H1 (cell line): ENCODE measurements at regions not wholly inside any gene's neighbourhood (a gene's known extent, or its start where the extent isn't known, plus 50 kb on each side); places are given as distances from the start of the nearest gene placed in this dataset.
A peak's percentile ranks its signal among the peaks of the same experiment; 100 is the strongest.

Source experiments
- CTCF ChIA-PET: fragments of 300-600 bp; sonication (Branson Sonifier 250); formaldehyde crosslinking; loops from one replicate; lab custom pipeline; 2021; ENCODE audit not compliant: partially characterized antibody; lab: Charles Lee
- POLR2A ChIA-PET: fragments of 300-600 bp; sonication (Branson Sonifier 250); formaldehyde crosslinking; loops from one replicate; lab custom pipeline; 2021; ENCODE audit warnings: inconsistent platforms; ENCODE audit not compliant: partially characterized antibody; lab: Charles Lee
- DNase-seq, 2 experiments: peaks; one replicate each; pipeline versions ENCODE4 v3.0.0 to v3.0.0-alpha.2; 2010 to 2022; ENCODE audit warnings: low spot score in 2 of 2, low read depth in 1 of 2, mixed read lengths in 1 of 2
- FAIRE-seq: peaks from 2 replicates; lab custom pipeline; 2011; peaks lifted over from hg19 to GRCh38; lab: Jason Lieb, UNC
- H2AFZ ChIP-seq: 2 replicates; pipeline ENCODE4 v1.8.1; 2012; ENCODE audit warnings: low read length, inconsistent platforms
- H2AK5ac ChIP-seq: 2 replicates; pipeline ENCODE4 v1.6.1; 2013; ENCODE audit warnings: low read depth, low read length
- H2BK120ac ChIP-seq: replicated peaks from 2 replicates; pipeline ENCODE3; 2013; ENCODE audit warnings: low read depth, low read length, inconsistent platforms
- H2BK12ac ChIP-seq: 2 replicates; pipeline ENCODE4 v1.6.1; 2013; ENCODE audit warnings: low read depth, low read length
- H2BK15ac ChIP-seq: 2 replicates; pipeline ENCODE4 v1.6.1; 2013; ENCODE audit warnings: low read length
- H2BK20ac ChIP-seq: 2 replicates; pipeline ENCODE4 v1.6.1; 2013; ENCODE audit warnings: low read length
- H2BK5ac ChIP-seq: 2 replicates; pipeline ENCODE4 v1.6.1; 2013; ENCODE audit warnings: low read depth, low read length
- H3K14ac ChIP-seq: 2 replicates; pipeline ENCODE4 v1.6.1; 2013; ENCODE audit warnings: inconsistent platforms; ENCODE audit not compliant: insufficient read length
- H3K18ac ChIP-seq: 2 replicates; pipeline ENCODE4 v1.6.1; 2013; ENCODE audit warnings: low read length; ENCODE audit errors: extremely low read depth
- H3K23ac ChIP-seq: 2 replicates; pipeline ENCODE4 v1.6.1; 2013; ENCODE audit warnings: inconsistent platforms; ENCODE audit not compliant: insufficient read length
- H3K23me2 ChIP-seq: 2 replicates; pipeline ENCODE4 v1.6.1; 2013; ENCODE audit warnings: low read depth, low read length
- H3K27ac ChIP-seq: 2 replicates; pipeline ENCODE4 v1.6.1; 2011; ENCODE audit warnings: low read depth, low read length, inconsistent platforms
- H3K27me3 ChIP-seq, 4 experiments: replicated peaks in 1 of 4; 1 replicate in 1 of 4; 2 replicates in 3 of 4; pipeline versions ENCODE4 v1.6.1 to v1.8.1; 2011 to 2013; ENCODE audit warnings: low read length in 3 of 4, mild to moderate bottlenecking in 3 of 4, inconsistent platforms in 2 of 4, mixed read lengths in 2 of 4, moderate library complexity in 1 of 4; ENCODE audit not compliant: control insufficient read depth in 3 of 4, insufficient read depth in 3 of 4; ENCODE audit errors: extremely low read depth in 1 of 4
- H3K36me3 ChIP-seq, 4 experiments: 2 replicates each; pipeline versions ENCODE4 v1.6.1 to v1.8.1; 2011 to 2013; ENCODE audit warnings: mild to moderate bottlenecking in 4 of 4, low read length in 3 of 4, moderate library complexity in 2 of 4, control low read depth in 1 of 4, inconsistent platforms in 1 of 4; ENCODE audit not compliant: insufficient read depth in 4 of 4, control insufficient read depth in 2 of 4
- H3K4ac ChIP-seq: replicated peaks from 2 replicates; pipeline ENCODE3; 2013; ENCODE audit warnings: low read length, low read depth, mixed read lengths, inconsistent platforms; ENCODE audit not compliant: insufficient read length
- H3K4me1 ChIP-seq, 4 experiments: replicated peaks in 1 of 4; 1 replicate in 1 of 4; 2 replicates in 3 of 4; pipeline versions ENCODE4 v1.6.1 to v1.8.1; 2011 to 2013; ENCODE audit warnings: low read length in 3 of 4, inconsistent platforms in 2 of 4, mixed read lengths in 1 of 4; ENCODE audit not compliant: insufficient read depth in 4 of 4, control insufficient read depth in 3 of 4
- H3K4me2 ChIP-seq, 2 experiments: 2 replicates each; pipeline versions ENCODE4 v1.6.1 to v1.8.1; 2011 to 2013; ENCODE audit warnings: low read depth in 2 of 2, low read length in 2 of 2, control low read depth in 1 of 2, inconsistent platforms in 1 of 2, mild to moderate bottlenecking in 1 of 2; ENCODE audit not compliant: insufficient read depth in 1 of 2
- H3K4me3 ChIP-seq, 4 experiments: fragments of 200-600, 300-600 bp in 1 of 4; sonication (generic), shearing (Covaris generic), sonication (Bioruptor Twin) in 1 of 4; 2 replicates each; pipeline versions ENCODE4 v1.5.1 to v1.8.1; 2011 to 2016; ENCODE audit warnings: low read length in 4 of 4, low read depth in 3 of 4, control low read depth in 2 of 4, inconsistent platforms in 2 of 4, mild to moderate bottlenecking in 2 of 4, mixed read lengths in 1 of 4, moderate library complexity in 1 of 4; ENCODE audit not compliant: insufficient read depth in 2 of 4; ENCODE audit errors: extremely low read depth in 1 of 4
- H3K56ac ChIP-seq: replicated peaks from 2 replicates; pipeline ENCODE3; 2013; ENCODE audit warnings: low read depth, mild to moderate bottlenecking, mixed read lengths, low read length, inconsistent platforms; ENCODE audit not compliant: insufficient read length
- H3K79me1 ChIP-seq: 2 replicates; pipeline ENCODE4 v1.6.1; 2013; ENCODE audit warnings: low read depth, low read length, control low read depth
- H3K79me2 ChIP-seq, 2 experiments: 2 replicates each; pipeline versions ENCODE4 v1.6.1 to v1.8.1; 2012 to 2013; ENCODE audit warnings: low read length in 2 of 2, mild to moderate bottlenecking in 2 of 2, inconsistent platforms in 1 of 2; ENCODE audit not compliant: insufficient read depth in 2 of 2, control insufficient read depth in 1 of 2
- H3K9ac ChIP-seq, 4 experiments: replicated peaks in 1 of 4; 1 replicate in 1 of 4; 2 replicates in 3 of 4; pipeline versions ENCODE4 v1.6.1 to v1.8.1; 2011 to 2013; ENCODE audit warnings: low read depth in 3 of 4, low read length in 3 of 4, control low read depth in 2 of 4, mild to moderate bottlenecking in 2 of 4, moderate library complexity in 2 of 4, inconsistent platforms in 1 of 4; ENCODE audit errors: extremely low read depth in 1 of 4
- H3K9me3 ChIP-seq, 2 experiments: 2 replicates each; pipeline versions ENCODE4 v1.6.1 to v1.8.1; 2012 to 2013; ENCODE audit warnings: mild to moderate bottlenecking in 2 of 2, moderate library complexity in 2 of 2, control low read depth in 1 of 2, inconsistent platforms in 1 of 2, low read depth in 1 of 2, low read length in 1 of 2, mixed read lengths in 1 of 2; ENCODE audit not compliant: insufficient read depth in 2 of 2
- H4K20me1 ChIP-seq, 2 experiments: replicated peaks in 1 of 2; 2 replicates each; pipeline versions ENCODE3 to v1.8.1; 2011 to 2013; ENCODE audit warnings: inconsistent platforms in 2 of 2, low read length in 2 of 2, mild to moderate bottlenecking in 1 of 2; ENCODE audit not compliant: insufficient read depth in 2 of 2, control insufficient read depth in 1 of 2
- H4K5ac ChIP-seq: 2 replicates; pipeline ENCODE4 v1.6.1; 2013; ENCODE audit warnings: low read length, low read depth, mixed read lengths, inconsistent platforms; ENCODE audit not compliant: insufficient read length
- H4K8ac ChIP-seq: 2 replicates; pipeline ENCODE4 v1.8.0; 2013; ENCODE audit warnings: mild to moderate bottlenecking, moderate library complexity, low read length, inconsistent platforms; ENCODE audit not compliant: insufficient read depth; ENCODE audit errors: extremely low read depth
- H4K91ac ChIP-seq: replicated peaks from 2 replicates; pipeline ENCODE3; 2013; ENCODE audit warnings: low read length, mixed read lengths, inconsistent platforms; ENCODE audit not compliant: insufficient read length
- CEBPB ChIP-seq: IDR thresholded peaks from 2 replicates; pipeline ENCODE4 v1.6.1; 2012; ENCODE audit warnings: low read depth, low read length
- RNF2 ChIP-seq: fragments of 200-900, 300-1000 bp; sonication (generic); IDR thresholded peaks from 2 replicates; pipeline ENCODE4 v1.7.1; 2016; ENCODE audit warnings: borderline replicate concordance, low read depth, mild to moderate bottlenecking, antibody characterized with exemption, low read length; ENCODE audit not compliant: poor library complexity, severe bottlenecking; ENCODE audit errors: missing control alignments
- TBP ChIP-seq: IDR thresholded peaks from 2 replicates; pipeline ENCODE4 v1.6.1; 2011; ENCODE audit warnings: low read depth, low read length, improper control_type of control experiment
- WGBS, 2 experiments: shearing (Covaris generic) in 1 of 2; methylation state at CpG; one replicate each; pipeline versions ENCODE4 v1.1.6 to v1.1.7; 2013 to 2015; ENCODE audit warnings: low lambda C conversion rate in 2 of 2, mixed read lengths in 2 of 2, inconsistent platforms in 1 of 2, low coverage in 1 of 2, missing lambda C conversion rate in 1 of 2; ENCODE audit not compliant: insufficient replicate concordance in 2 of 2, insufficient coverage in 1 of 2, insufficient read length in 1 of 2; ENCODE audit errors: extremely low coverage in 1 of 2, missing lambda C conversion rate in 1 of 2; 5-methylcytosine and 5-hydroxymethylcytosine counted together

DNA sequence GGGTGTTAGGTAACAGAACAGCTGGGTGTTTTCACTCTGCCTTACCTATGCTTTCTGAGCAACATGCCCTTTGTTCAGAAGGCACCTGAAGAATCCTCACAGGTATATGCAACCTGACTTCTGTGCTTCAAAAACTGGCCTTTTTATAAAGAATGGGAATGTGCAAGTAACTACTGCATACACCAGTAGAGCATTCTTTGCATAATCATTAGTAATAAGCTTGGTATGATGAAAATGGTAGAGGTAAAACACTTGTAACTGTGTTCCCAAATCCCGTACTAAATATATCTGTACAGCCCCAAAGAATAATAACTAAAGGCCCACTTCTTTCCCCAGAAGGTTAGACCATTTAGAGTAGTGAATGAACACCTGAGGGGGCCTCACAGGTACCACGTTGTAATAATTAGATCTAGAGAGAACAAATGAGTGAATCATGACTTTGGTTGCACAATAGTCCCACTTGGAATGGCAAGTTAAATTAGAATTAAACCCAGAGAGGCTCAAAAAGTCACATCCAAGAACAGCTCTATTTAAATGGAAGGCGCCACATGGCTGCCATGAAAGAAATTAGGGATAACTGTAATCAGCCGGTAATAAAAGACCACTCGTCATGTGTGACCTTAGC lies 413.9 kb downstream of the KLF12 start:
- H3K23ac ChIP-seq = no peak overlapping the region

More for the DNA sequence above, 413.9 kb downstream of the KLF12 start:
- Histone ChIP-seq H3K27me3 (no peaks in the 10 kb centered on the region), H4K8ac (no peak overlapping the region), H2BK120ac (no peak overlapping the region), H3K79me2 (no peaks in the 10 kb centered on the region), H3K4ac (no peak overlapping the region), H4K91ac (no peak overlapping the region), H3K56ac (no peak overlapping the region), H3K27ac (no peak overlapping the region), H2AFZ (no peak overlapping the region), H3K14ac (no peak overlapping the region), H3K79me1 (no peaks in the 10 kb centered on the region), H3K18ac (no peak overlapping the region), H3K9ac (no peak overlapping the region), H2BK12ac (no peak overlapping the region), H2BK20ac (no peak overlapping the region), H4K5ac (no peak overlapping the region), H3K4me3 (no peak overlapping the region), H3K4me2 (no peak overlapping the region), H2BK15ac (no peak overlapping the region), H3K9me3 (no peaks in the 10 kb centered on the region), H2AK5ac (no peak overlapping the region), H3K36me3 (no peaks in the 10 kb centered on the region), H4K20me1 (no peaks in the 10 kb centered on the region), H3K23me2 (no peaks in the 10 kb centered on the region), H3K4me1 (peaks cover 0 to 10% (median 4%) of the 10 kb centered on the region in 4 experiments; a peak in 3 of 7 replicates), H2BK5ac (no peak overlapping the region)
- 84% methylated on average over 5 of the region's 5 CpGs; no CpG with 5 or more reads in 1 of the 2 experiments for WGBS, 2 experiments
- no peak for FAIRE-seq
- DNase-seq = no peak
- no peak for TF ChIP-seq RNF2
- TF ChIP-seq TBP = no peak
- peak; percentile 13; the same call in 1 of the 2 replicates for TF ChIP-seq CEBPB
- ChIA-PET POLR2A (interaction anchor here (0.7 kb wide), 1 partner anchor 589 kb away, joined by 3 read pairs; no protein-coding TSS in a partner anchor), CTCF (interaction anchor here (0.8 to 2.5 kb wide), 3 partner anchors 10 to 566 kb away, joined by 4 to 9 read pairs (median 5); no protein-coding TSS in a partner anchor)
